Testis (tissue), 2 donors: ENCODE measurements at regions not wholly inside any gene's neighbourhood (a gene's known extent, or its start where the extent isn't known, plus 50 kb on each side); places are given as distances from the start of the nearest gene placed in this dataset.

Source experiments
- CTCF ChIP-seq, 3 experiments: fragments of 450-650 bp in 2 of 3; fragments of 200-600 bp in 1 of 3; sonication (generic) in 1 of 3; IDR thresholded peaks; one replicate each; pipeline ENCODE4 v1.5.1; 2016 to 2019; ENCODE audit warnings: antibody characterized with exemption in 3 of 3, mild to moderate bottlenecking in 2 of 3, moderate library complexity in 1 of 3
- POLR2A ChIP-seq: fragments of 450-650 bp; IDR thresholded peaks from one replicate; pipeline ENCODE4 v1.6.1; 2017; ENCODE audit warnings: antibody characterized with exemption, mild to moderate bottlenecking, moderate library complexity

- TF ChIP-seq POLR2A (no peak), CTCF (IDR thresholded peaks at IDR 0.05) (no peak)
These were observed 120.5 kb upstream of the BTBD3 start for GRCh38 chr20:11797156-11797555.
